Keratinocyte (primary cell): ENCODE measurements at regions not wholly inside any gene's neighbourhood (a gene's known extent, or its start where the extent isn't known, plus 50 kb on each side); places are given as distances from the start of the nearest gene placed in this dataset.

Source experiments
- DNase-seq: peaks from one replicate; pipeline ENCODE4 v3.0.0-alpha.2; 2011; ENCODE audit warnings: low read depth, missing footprints, low spot score
- FAIRE-seq: peaks from 2 replicates; lab custom pipeline; 2011; peaks lifted over from hg19 to GRCh38; lab: Jason Lieb, UNC
- H2AFZ ChIP-seq: 2 replicates; pipeline ENCODE4 v1.6.0; 2012; ENCODE audit warnings: low read length, control low read depth, inconsistent platforms; ENCODE audit not compliant: control insufficient read depth
- H3K27ac ChIP-seq: 2 replicates; pipeline ENCODE4 v1.5.1; 2011; ENCODE audit warnings: low read length; ENCODE audit not compliant: control insufficient read depth, insufficient read depth
- H3K27me3 ChIP-seq: 3 replicates; pipeline ENCODE4 v1.6.0; 2011; ENCODE audit warnings: low read length; ENCODE audit not compliant: control insufficient read depth, insufficient read depth; ENCODE audit errors: extremely low read depth
- H3K36me3 ChIP-seq, 2 experiments: 2 replicates in 1 of 2; 3 replicates in 1 of 2; pipeline ENCODE4 v1.5.1; 2011; ENCODE audit warnings: low read length in 2 of 2, mild to moderate bottlenecking in 1 of 2; ENCODE audit not compliant: control insufficient read depth in 2 of 2, insufficient read depth in 2 of 2; ENCODE audit errors: extremely low read depth in 1 of 2
- H3K4me1 ChIP-seq: 3 replicates; pipeline ENCODE4 v1.5.1; 2011; ENCODE audit warnings: low read length; ENCODE audit not compliant: control insufficient read depth, insufficient read depth; ENCODE audit errors: extremely low read depth
- H3K4me2 ChIP-seq: 3 replicates; pipeline ENCODE4 v1.6.0; 2011; ENCODE audit warnings: low read depth, low read length; ENCODE audit not compliant: control insufficient read depth, insufficient read depth; ENCODE audit errors: extremely low read depth
- H3K4me3 ChIP-seq, 3 experiments: fragments of 200-600 bp in 1 of 3; sonication (generic) in 1 of 3; 2 replicates in 2 of 3; 3 replicates in 1 of 3; pipeline ENCODE4 v1.5.1; 2011 to 2016; ENCODE audit warnings: low read length in 3 of 3, mild to moderate bottlenecking in 3 of 3, control low read depth in 2 of 3, inconsistent platforms in 1 of 3, low read depth in 1 of 3, mixed read lengths in 1 of 3, mixed run types in 1 of 3, moderate library complexity in 1 of 3; ENCODE audit not compliant: control insufficient read depth in 2 of 3, insufficient read depth in 2 of 3; ENCODE audit errors: extremely low read depth in 1 of 3
- H3K79me2 ChIP-seq: 2 replicates; pipeline ENCODE4 v1.6.0; 2012; ENCODE audit warnings: low read length; ENCODE audit not compliant: control insufficient read depth, insufficient read depth
- H3K9ac ChIP-seq: 3 replicates; pipeline ENCODE4 v1.6.0; 2011; ENCODE audit warnings: low read length; ENCODE audit not compliant: control insufficient read depth, insufficient read depth; ENCODE audit errors: extremely low read depth
- H3K9me1 ChIP-seq: 3 replicates; pipeline ENCODE4 v1.6.0; 2011; ENCODE audit warnings: low read length; ENCODE audit not compliant: control insufficient read depth, insufficient read depth; ENCODE audit errors: extremely low read depth
- H3K9me3 ChIP-seq: 2 replicates; pipeline ENCODE4 v1.5.1; 2012; ENCODE audit warnings: low read depth, low read length; ENCODE audit not compliant: control insufficient read depth
- H4K20me1 ChIP-seq: 3 replicates; pipeline ENCODE4 v1.6.0; 2011; ENCODE audit warnings: low read length; ENCODE audit not compliant: control insufficient read depth, insufficient read depth; ENCODE audit errors: extremely low read depth
- CTCF ChIP-seq, 3 experiments: IDR thresholded peaks in 1 of 3; conservative IDR thresholded peaks in 1 of 3; optimal IDR thresholded peaks in 1 of 3; 2 replicates in 2 of 3; 3 replicates in 1 of 3; pipeline versions ENCODE3 to v1.5.1; 2011; ENCODE audit warnings: low read length in 3 of 3, mild to moderate bottlenecking in 3 of 3, moderate library complexity in 2 of 3, control low read depth in 1 of 3, inconsistent platforms in 1 of 3; ENCODE audit not compliant: insufficient read depth in 2 of 3; ENCODE audit errors: extremely low read depth in 1 of 3
- EZH2 ChIP-seq: IDR thresholded peaks from one replicate; pipeline ENCODE4 v1.6.1; 2012; ENCODE audit warnings: inconsistent platforms, mild to moderate bottlenecking, low read length, moderate library complexity
- dilution Hi-C: fragments of 300-500 bp; cut with MboI; formaldehyde crosslinking; loops from one replicate; pipeline ENCODE4 v1.7.0; 2020; ENCODE audit warnings: low sequenced_read_pairs; ENCODE audit not compliant: extremely low pct_ligation_motif_present

GRCh38 chr1:116855191-116855619 lies 54.5 kb upstream of the PTGFRN start:
- no peaks in the 10 kb centered on the region for H3K36me3 ChIP-seq
- no peak overlapping the region for H3K27ac ChIP-seq
- no peaks in the 10 kb centered on the region for H3K79me2 ChIP-seq
- no peak overlapping the region for H3K9ac ChIP-seq
- no peak for TF ChIP-seq EZH2
- no peak for TF ChIP-seq CTCF (optimal IDR thresholded peaks at IDR 0.05 in 1 of 3, IDR thresholded peaks at IDR 0.05 in 1 of 3, conservative IDR thresholded peaks at IDR 0.05 in 1 of 3; ENCODE audit: extremely low read depth in 1 of 3, insufficient read depth in 2 of 3, low read length in 3 of 3)
- no peak for FAIRE-seq
- peak overlapping the region; percentile 18 for H3K4me2 ChIP-seq
- no peaks in the 10 kb centered on the region for H3K9me3 ChIP-seq
- H3K4me1 ChIP-seq = peaks cover 25% of the 10 kb centered on the region
- no peaks in the 10 kb centered on the region for H3K27me3 ChIP-seq
- no peaks in the 10 kb centered on the region for H3K9me1 ChIP-seq
- H2AFZ ChIP-seq = peak overlapping the region; percentile 59
- H4K20me1 ChIP-seq = no peaks in the 10 kb centered on the region
- dilution Hi-C loops = no loop called here
- DNase-seq = no peak
- no peak overlapping the region for H3K4me3 ChIP-seq

GRCh38 chr1:116855773-116856201 lies 53.9 kb upstream of the PTGFRN start:
- FAIRE-seq (no peak), DNase-seq (no peak)
- no peaks in the 10 kb centered on the region for H4K20me1 ChIP-seq
- peaks cover 25% of the 10 kb centered on the region for H3K4me1 ChIP-seq
- H2AFZ ChIP-seq = no peak overlapping the region
- no peaks in the 10 kb centered on the region for H3K36me3 ChIP-seq
- H3K9me1 ChIP-seq = no peaks in the 10 kb centered on the region
- dilution Hi-C loops = no loop called here
- no peaks in the 10 kb centered on the region for H3K27me3 ChIP-seq
- TF ChIP-seq EZH2 = no peak
- TF ChIP-seq CTCF (optimal IDR thresholded peaks at IDR 0.05 in 1 of 3, IDR thresholded peaks at IDR 0.05 in 1 of 3, conservative IDR thresholded peaks at IDR 0.05 in 1 of 3; ENCODE audit: extremely low read depth in 1 of 3, insufficient read depth in 2 of 3, low read length in 3 of 3) = no peak
- no peaks in the 10 kb centered on the region for H3K79me2 ChIP-seq
- no peak overlapping the region for H3K4me3 ChIP-seq
- H3K27ac ChIP-seq = no peak overlapping the region
- no peaks in the 10 kb centered on the region for H3K9me3 ChIP-seq
- H3K9ac ChIP-seq = no peak overlapping the region
- no peak overlapping the region for H3K4me2 ChIP-seq
